AG08396 (cell line): ENCODE measurements at regions not wholly inside any gene's neighbourhood (a gene's known extent, or its start where the extent isn't known, plus 50 kb on each side); places are given as distances from the start of the nearest gene placed in this dataset.

Source experiments
- DNase-seq: peaks from one replicate; pipeline ENCODE4 v3.0.0; 2012; ENCODE audit warnings: low spot score, mixed read lengths

DNA sequence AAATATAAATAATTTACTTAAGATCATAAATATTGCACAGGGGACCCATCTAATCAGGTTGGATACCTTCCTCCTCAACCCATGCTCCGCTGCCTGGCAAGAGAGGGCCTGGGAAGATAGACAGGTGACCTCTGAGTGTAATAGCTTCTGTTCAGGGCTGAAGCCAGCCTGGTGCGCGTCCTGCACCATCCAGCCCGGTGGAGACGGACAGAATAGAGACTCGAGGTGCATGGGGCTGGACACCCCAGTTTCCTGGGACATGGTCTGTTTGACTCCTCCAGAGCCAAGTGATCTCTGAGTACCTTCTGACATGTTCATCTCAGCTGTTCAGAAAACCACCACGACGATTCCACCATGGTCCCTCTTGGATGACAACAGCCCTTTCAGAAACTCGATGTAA is 209.3 kb upstream of the MYT1L start:
- DNase-seq: no peak

- no peak for DNase-seq
These were observed 205.5 kb upstream of the MYT1L start for GRCh38 chr2:2536416-2537056.

GRCh38 chr2:2530334-2530733 is 199.3 kb upstream of the MYT1L start:
- DNase-seq: no peak

DNA sequence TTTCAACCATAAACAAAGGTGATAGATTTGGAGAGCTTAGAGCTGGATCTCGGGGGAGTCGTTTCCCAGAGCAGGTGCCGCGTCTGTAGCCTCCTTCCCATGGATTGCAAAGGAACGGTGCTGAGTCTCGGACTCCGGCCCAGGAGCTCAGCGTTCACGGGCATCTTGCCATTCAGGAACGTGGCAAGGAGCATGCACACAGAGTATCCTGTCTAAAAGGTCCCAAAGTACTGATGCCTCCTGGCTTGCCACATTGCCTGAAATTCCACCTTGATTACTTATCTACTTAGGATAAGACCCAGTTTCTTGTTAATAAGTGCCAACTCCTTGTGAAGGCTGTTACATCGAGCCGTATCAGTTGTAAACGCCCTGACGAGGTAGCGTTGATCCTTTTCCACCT is 197.8 kb upstream of the MYT1L start:
- no peak for DNase-seq

DNA sequence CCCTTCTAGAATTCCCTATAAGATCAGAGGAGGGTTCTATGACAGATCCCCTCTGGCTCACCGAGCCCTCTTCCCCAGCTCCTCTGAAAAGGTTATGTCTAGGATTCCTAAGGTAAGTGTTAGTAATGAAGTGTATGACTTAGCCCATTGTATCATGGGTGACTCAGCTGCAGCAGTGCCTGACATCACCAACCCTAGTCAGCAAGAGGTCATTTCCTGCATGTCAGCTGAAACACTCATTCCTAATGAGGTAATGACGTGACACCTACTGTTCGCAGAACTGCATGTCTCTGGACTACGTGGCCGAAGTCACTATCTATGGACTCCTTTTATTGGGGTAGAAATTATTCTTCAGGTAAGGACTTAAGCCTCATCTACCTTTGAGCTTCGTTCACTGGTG is 196.1 kb upstream of the MYT1L start:
- no peak for DNase-seq

- DNase-seq: no peak
These were observed 193.4 kb upstream of the MYT1L start for GRCh38 chr2:2524348-2524941.

DNA sequence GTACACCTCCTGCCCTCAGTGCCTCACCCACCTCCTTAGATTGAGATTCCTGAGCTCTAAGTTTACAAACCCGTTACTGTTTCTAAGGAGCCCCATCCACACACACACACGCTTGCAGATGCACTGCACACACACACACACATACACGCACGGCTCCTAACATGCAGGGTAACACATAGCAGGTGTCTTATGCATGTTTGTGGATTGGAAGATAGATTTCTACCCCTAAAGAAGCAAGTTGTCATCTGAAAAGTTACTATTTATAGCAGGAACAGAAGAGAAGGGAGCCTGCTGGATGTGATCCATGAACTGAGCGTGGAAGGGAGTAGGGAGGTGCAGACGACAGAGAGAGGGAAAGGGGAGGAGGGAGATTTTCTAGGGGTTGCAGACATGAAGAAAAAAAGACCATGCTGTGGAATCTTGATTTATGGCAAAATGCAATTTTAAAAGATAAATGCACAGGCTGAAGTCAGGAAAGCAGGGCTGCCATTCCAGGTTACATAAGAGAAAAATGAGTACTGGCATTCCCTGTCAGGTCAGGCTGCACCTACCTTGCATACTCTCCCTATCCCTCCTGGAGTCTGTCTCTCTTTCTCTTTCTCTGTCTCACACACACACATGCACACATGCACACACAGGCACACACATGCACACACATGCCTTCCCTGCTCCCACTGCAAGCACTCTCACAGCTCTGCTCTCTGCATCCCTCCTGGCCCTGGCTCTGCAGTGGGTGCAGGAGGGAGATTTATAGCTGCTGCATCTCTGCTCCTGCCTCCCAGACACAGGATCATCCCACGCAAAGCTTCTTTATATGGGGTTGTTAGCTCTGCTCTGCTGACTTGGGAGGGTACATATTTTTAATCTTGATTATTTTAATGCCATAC is 192.6 kb upstream of the MYT1L start:
- no peak for DNase-seq

- no peak for DNase-seq
These were observed 189.3 kb upstream of the MYT1L start for GRCh38 chr2:2520401-2520811.

- no peak for DNase-seq
These were observed 188.3 kb upstream of the MYT1L start for GRCh38 chr2:2519381-2519780.

DNA sequence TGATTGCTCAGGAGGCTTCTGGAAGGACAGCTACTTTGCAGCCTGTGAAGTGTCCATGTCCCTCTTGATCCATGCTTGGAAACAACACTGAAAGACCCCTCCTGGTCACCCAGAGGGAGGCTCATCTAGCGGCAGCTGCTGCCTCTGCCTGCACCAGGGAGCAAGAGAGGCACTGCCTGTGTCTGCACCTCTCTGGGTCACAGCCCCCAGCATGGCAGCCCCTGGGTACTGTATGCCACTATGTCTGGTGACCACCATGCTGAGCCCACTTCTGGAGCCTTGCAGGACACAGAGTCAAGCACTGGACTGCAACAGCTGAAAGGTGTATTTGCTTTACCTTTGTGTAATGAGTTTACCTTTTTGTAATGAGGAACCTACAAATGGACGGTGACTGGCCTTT is 186.3 kb upstream of the MYT1L start:
- no peak for DNase-seq

GRCh38 chr2:2516386-2516785 is 185.3 kb upstream of the MYT1L start:
- no peak for DNase-seq

GRCh38 chr2:2512931-2513330 is 181.9 kb upstream of the MYT1L start:
- no peak for DNase-seq

GRCh38 chr2:2507417-2507997 is 176.4 kb upstream of the MYT1L start:
- DNase-seq: no peak

DNA sequence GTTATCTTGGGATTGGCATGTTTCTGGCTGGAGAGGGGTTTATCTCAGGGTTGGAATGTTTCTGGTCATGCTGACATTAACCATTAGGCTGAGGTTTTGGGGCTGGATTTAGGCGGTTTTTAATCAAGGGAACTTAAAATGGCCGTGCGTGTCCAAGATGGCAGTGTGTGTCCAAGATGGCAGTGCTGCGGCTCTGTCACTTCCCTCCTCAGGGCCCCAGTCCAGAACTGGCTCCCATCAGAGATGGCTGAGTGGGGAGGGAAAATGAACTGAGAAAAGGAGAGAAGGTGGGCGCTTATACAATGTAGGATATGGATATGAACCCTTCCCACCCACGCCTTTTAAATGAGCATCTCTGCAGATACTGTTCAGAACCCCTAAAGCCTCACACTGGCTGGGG is 175.5 kb upstream of the MYT1L start:
- no peak for DNase-seq

GRCh38 chr2:2505604-2506003 is 174.5 kb upstream of the MYT1L start:
- no peak for DNase-seq

DNA sequence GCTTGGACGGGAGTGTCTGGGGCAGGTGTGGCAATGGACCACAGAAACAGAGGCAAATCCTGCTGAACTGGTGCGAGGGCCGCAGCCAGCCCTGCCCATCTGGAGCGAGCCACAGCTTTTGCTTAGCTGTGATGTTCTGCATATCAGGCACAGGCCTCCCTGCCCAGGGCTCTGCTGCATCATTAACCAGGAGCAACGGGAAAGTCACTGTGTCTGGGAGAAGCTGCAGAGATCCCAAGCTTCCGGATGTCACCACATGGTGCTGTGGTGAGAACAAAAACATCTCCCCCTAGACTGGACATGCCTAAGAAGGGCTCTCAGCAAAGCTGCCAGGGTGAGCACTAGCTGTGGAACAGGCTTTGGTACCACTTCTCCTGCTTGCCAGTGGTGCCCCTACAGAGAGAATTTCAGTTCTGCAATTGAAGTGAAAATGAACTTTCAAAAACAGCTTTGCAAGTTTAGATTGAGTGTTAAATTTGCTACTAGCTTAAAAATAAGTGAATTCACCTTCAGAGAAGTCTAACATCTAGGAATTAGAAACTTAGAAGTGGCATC is 172.9 kb upstream of the MYT1L start:
- DNase-seq: no peak

DNA sequence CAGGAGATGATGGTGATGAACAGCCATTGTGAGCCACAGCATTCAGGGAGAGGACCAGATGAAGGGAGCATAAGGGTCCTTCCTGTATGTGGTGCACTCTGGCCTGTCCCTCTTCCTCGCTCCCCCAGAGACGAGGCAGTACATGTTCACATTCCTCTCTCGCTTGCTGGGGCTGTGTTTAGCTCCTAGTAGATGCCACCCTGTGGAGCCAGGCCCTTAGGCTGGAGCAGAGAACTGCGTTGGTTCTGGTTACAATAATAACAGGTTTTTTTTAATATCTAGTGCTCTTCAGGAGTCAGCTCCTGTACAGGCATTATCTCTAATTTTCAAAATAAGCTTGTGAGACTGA is 171.1 kb upstream of the MYT1L start:
- DNase-seq: no peak

- no peak for DNase-seq
These were observed 170.6 kb upstream of the MYT1L start for GRCh38 chr2:2501454-2502200.

GRCh38 chr2:2495606-2496005 is 164.5 kb upstream of the MYT1L start:
- DNase-seq: no peak

DNA sequence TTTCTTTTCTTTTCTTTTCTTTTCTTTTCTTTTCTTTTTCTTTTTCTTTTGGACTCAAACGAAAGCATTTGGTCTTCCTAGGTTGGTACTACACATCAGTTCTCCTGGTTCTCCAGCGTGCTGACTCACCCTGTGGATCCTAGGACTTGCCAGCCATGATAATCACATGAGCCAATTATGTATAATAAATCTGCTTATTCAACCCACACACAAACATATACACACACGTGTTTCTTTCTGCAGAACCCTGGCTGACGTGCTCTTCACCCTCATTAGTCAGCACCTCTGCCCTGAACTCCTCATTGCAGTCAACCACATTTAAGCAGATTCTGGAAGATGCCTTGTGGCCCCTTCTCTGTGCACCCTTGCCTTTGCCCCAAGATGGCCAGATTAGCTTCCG is 162.4 kb upstream of the MYT1L start:
- DNase-seq: no peak

DNA sequence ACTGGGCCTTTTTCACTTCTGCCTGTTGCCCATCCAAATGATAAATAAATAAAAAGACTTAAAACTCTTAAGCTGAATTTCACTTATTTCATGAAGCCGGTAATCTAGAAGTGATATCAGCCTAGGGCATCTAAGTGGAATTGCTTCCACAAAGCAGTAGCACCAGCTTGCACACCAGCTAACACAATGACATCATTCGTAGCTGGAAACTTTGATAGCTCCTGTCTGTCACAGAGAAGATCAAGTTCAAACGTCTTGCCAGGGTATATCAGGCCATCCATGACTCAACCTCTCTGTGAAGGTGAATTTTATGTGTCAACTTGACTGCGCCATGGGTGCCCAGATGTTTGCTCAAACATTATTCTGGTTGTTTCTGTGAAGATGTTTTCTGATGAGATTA is 161.7 kb upstream of the MYT1L start:
- DNase-seq: no peak

- DNase-seq: no peak
These were observed 160.9 kb upstream of the MYT1L start for GRCh38 chr2:2491964-2492363.
